GM23248 (cell line): ENCODE measurements at regions not wholly inside any gene's neighbourhood (a gene's known extent, or its start where the extent isn't known, plus 50 kb on each side); places are given as distances from the start of the nearest gene placed in this dataset.

Experiments
- DNase-seq: peaks from one replicate; pipeline ENCODE4 v3.0.0-alpha.2; 2015
- H2AFZ ChIP-seq: fragments of 200-600 bp; sonication (generic); 2 replicates; pipeline ENCODE4 v1.6.1; 2016; ENCODE audit warnings: antibody characterized with exemption
- H3F3A ChIP-seq: fragments of 200-600 bp; sonication (generic); 2 replicates; pipeline ENCODE4 v1.6.1; 2016; ENCODE audit warnings: mild to moderate bottlenecking, antibody characterized with exemption, mixed run types; ENCODE audit not compliant: insufficient read depth
- H3K27ac ChIP-seq: fragments of 200-600 bp; sonication (generic); 2 replicates; pipeline ENCODE4 v1.5.1; 2016; ENCODE audit warnings: mild to moderate bottlenecking
- H3K27me3 ChIP-seq: fragments of 200-600 bp; sonication (generic); replicated peaks from 2 replicates; pipeline ENCODE4 v1.6.1; 2016; ENCODE audit warnings: mild to moderate bottlenecking; ENCODE audit not compliant: insufficient read depth
- H3K36me3 ChIP-seq: fragments of 200-600 bp; sonication (generic); 2 replicates; pipeline ENCODE4 v1.6.1; 2016; ENCODE audit warnings: low read depth, mild to moderate bottlenecking
- H3K4me1 ChIP-seq: fragments of 200-600 bp; sonication (generic); 2 replicates; pipeline ENCODE4 v1.6.1; 2016; ENCODE audit warnings: mild to moderate bottlenecking; ENCODE audit not compliant: insufficient read depth
- H3K4me2 ChIP-seq: fragments of 200-600 bp; sonication (generic); one replicate; pipeline ENCODE4 v1.6.1; 2016; ENCODE audit warnings: mild to moderate bottlenecking; ENCODE audit not compliant: unreplicated experiment
- H3K4me3 ChIP-seq: fragments of 200-600 bp; sonication (generic); 2 replicates; pipeline ENCODE4 v1.5.1; 2016; ENCODE audit warnings: mild to moderate bottlenecking
- H3K79me2 ChIP-seq: fragments of 200-600 bp; sonication (generic); 2 replicates; pipeline ENCODE4 v1.6.1; 2016; ENCODE audit warnings: mild to moderate bottlenecking; ENCODE audit not compliant: insufficient read depth
- H3K9ac ChIP-seq: fragments of 200-600 bp; sonication (generic); 2 replicates; pipeline ENCODE4 v1.6.1; 2016; ENCODE audit warnings: mild to moderate bottlenecking
- H3K9me2 ChIP-seq: fragments of 200-600 bp; sonication (generic); 2 replicates; pipeline ENCODE4 v1.6.1; 2016; ENCODE audit warnings: mixed run types, mild to moderate bottlenecking, moderate library complexity; ENCODE audit not compliant: insufficient read depth
- H3K9me3 ChIP-seq: fragments of 200-600 bp; sonication (generic); one replicate; pipeline ENCODE4 v1.6.1; 2017; ENCODE audit warnings: low read depth
- H4K20me1 ChIP-seq: fragments of 200-600 bp; sonication (generic); 2 replicates; pipeline ENCODE4 v1.6.0; 2016; ENCODE audit not compliant: insufficient read depth
- EZH2 ChIP-seq: fragments of 200-600 bp; sonication (generic); IDR thresholded peaks from 2 replicates; pipeline ENCODE4 v1.6.1; 2018; ENCODE audit warnings: antibody characterized with exemption, mild to moderate bottlenecking; ENCODE audit not compliant: insufficient read depth, poor library complexity, severe bottlenecking
- EZH2phosphoT487 ChIP-seq: fragments of 200-600 bp; sonication (generic); IDR thresholded peaks from 2 replicates; pipeline ENCODE4 v1.6.1; 2018; ENCODE audit warnings: antibody characterized with exemption, moderate library complexity, mild to moderate bottlenecking, low read depth; ENCODE audit not compliant: insufficient read depth
- WGBS, 2 experiments: methylation state at CpG; one replicate each; pipeline ENCODE4 v1.1.6; 2015 to 2017; ENCODE audit warnings: low lambda C conversion rate in 2 of 2, low coverage in 1 of 2; ENCODE audit errors: missing lambda C conversion rate in 2 of 2; 5-methylcytosine and 5-hydroxymethylcytosine counted together
- in situ Hi-C: fragments of 300-500 bp; cut with MboI; formaldehyde crosslinking; loops from 2 replicates; pipeline ENCODE4 v1.15.0; 2020

DNA sequence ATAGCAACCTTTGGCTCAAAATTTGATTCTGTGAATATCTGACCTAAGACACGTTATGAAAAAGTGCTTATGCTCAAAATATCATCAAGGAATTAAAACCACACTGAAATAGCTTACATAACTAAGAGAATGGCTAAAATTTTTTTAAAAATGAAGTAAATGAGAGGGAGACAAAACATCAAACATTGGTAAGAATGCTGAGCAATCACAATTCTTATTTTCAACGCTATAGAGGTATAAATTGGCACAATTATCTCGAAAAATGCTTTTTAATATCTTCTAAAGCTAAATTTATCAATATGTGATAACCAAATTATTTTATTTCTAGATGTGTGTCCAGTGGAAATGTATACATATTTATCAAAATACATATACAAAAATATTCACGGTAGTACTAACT is 381.3 kb downstream of the ANXA1 start:
- no peak overlapping the region for H3K27ac ChIP-seq
- H3K4me1 ChIP-seq: no peaks in the 10 kb centered on the region
- no peaks in the 10 kb centered on the region for H3F3A ChIP-seq
- H3K27me3 ChIP-seq: no peaks in the 10 kb centered on the region
- in situ Hi-C loops: no loop called here
- H3K9me2 ChIP-seq: no peaks in the 10 kb centered on the region
- no peak for DNase-seq
- TF ChIP-seq EZH2 (no peak), EZH2phosphoT487 (no peak)
- H4K20me1 ChIP-seq: no peaks in the 10 kb centered on the region
- 9 to 11% methylated on average over 4 of the region's 4 CpGs for WGBS, 2 experiments
- no peak overlapping the region for H3K4me3 ChIP-seq
- no peak overlapping the region for H3K4me2 ChIP-seq
- H3K9ac ChIP-seq: no peak overlapping the region
- H2AFZ ChIP-seq: no peak overlapping the region
- no peaks in the 10 kb centered on the region for H3K9me3 ChIP-seq
- no peaks in the 10 kb centered on the region for H3K36me3 ChIP-seq
- H3K79me2 ChIP-seq: no peaks in the 10 kb centered on the region

DNA sequence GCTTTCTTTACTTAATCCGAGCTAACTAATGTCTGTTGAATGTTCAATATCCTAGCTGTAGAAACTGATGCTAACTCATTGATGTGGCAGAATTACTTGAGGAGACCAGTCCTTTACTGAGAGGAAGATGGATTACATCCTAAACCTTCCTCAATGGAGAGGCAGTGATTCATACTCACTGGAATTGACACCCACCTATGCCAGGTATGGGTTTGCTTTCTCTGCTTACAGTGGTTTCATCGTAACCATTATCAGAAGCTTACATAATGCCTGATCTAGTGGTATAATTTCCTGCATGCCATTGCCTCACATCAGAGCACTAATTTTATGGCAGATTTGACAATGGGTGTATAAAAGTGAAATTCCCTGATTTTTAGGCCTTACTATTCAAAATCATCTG is 384.7 kb downstream of the ANXA1 start:
- H3K4me2 ChIP-seq: no peak overlapping the region
- H3K27ac ChIP-seq: no peak overlapping the region
- no peak overlapping the region for H3K9ac ChIP-seq
- no peaks in the 10 kb centered on the region for H3K36me3 ChIP-seq
- H4K20me1 ChIP-seq: no peaks in the 10 kb centered on the region
- H3K27me3 ChIP-seq: no peaks in the 10 kb centered on the region
- no peak overlapping the region for H3K4me3 ChIP-seq
- H3K9me3 ChIP-seq: no peaks in the 10 kb centered on the region
- no peak overlapping the region for H2AFZ ChIP-seq
- in situ Hi-C loops: no loop called here
- H3K4me1 ChIP-seq: no peaks in the 10 kb centered on the region
- H3K9me2 ChIP-seq: no peaks in the 10 kb centered on the region
- no peaks in the 10 kb centered on the region for H3K79me2 ChIP-seq
- TF ChIP-seq EZH2phosphoT487 (no peak), EZH2 (no peak)
- no peak for DNase-seq
- WGBS, 2 experiments: 8 to 18% methylated on average over 2 of the region's 2 CpGs
- no peaks in the 10 kb centered on the region for H3F3A ChIP-seq

DNA sequence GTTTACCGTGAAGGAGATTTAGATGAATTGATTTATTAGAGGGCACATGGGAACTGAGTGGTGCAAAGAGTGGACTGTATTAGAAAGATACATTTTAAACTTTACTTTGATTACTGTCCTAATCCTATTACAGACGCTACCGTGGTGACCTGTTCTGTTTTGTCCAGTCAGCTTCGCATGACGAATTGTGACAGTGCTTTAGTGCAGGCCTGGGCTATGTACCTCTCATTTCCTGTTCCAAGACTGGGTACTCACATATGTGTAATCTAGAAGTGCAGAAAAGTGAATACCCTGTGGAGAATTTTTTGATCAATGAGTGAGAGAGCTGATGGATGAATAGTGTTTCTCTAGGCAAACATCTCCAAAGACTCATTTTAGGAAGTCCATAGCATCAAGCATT is 385.9 kb downstream of the ANXA1 start:
- Histone ChIP-seq H3K27me3 (no peaks in the 10 kb centered on the region), H3K9me2 (no peaks in the 10 kb centered on the region), H3K27ac (no peak overlapping the region), H4K20me1 (no peaks in the 10 kb centered on the region), H3K4me3 (no peak overlapping the region), H3K9me3 (no peaks in the 10 kb centered on the region), H3K4me2 (no peak overlapping the region), H2AFZ (no peak overlapping the region), H3K79me2 (no peaks in the 10 kb centered on the region), H3K36me3 (no peaks in the 10 kb centered on the region), H3K9ac (no peak overlapping the region), H3F3A (no peaks in the 10 kb centered on the region), H3K4me1 (no peaks in the 10 kb centered on the region)
- in situ Hi-C loops: no loop called here
- TF ChIP-seq EZH2 (no peak), EZH2phosphoT487 (no peak)
- WGBS, 2 experiments: 52 to 53% methylated on average over 5 of the region's 5 CpGs
- no peak for DNase-seq

DNA sequence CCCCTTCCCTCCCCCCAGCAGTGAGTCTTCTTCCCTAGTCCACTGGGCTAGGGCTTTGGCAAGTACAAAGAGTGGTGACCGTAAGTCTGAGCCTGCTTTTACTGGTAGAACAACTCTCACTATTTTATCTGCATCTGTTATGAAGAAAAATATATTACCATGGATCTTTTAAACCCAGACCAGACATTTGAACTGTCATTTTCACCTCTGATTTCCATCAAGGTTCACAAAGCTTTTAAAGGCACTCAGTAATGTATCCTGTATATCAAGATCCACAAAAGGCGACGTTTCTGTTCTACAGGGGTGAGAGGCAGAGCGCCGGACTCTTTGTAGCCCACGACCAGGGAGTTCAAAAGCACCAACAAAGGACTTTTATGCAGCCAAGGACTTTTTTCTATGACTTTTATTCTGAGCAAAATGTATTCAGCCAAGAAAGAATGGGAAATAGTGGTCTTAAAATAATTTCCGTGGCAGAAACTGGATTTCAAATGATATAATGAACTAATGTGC is 388.3 kb downstream of the ANXA1 start:
- WGBS, 2 experiments: 17 to 25% methylated on average over 7 of the region's 7 CpGs
- Histone ChIP-seq H3K36me3 (no peaks in the 10 kb centered on the region), H3K9me2 (no peaks in the 10 kb centered on the region), H3F3A (no peaks in the 10 kb centered on the region), H3K27ac (no peak overlapping the region), H3K4me3 (no peak overlapping the region), H3K9ac (no peak overlapping the region), H3K27me3 (no peaks in the 10 kb centered on the region), H3K79me2 (no peaks in the 10 kb centered on the region), H4K20me1 (no peaks in the 10 kb centered on the region), H2AFZ (no peak overlapping the region), H3K4me1 (no peaks in the 10 kb centered on the region), H3K9me3 (no peaks in the 10 kb centered on the region), H3K4me2 (no peak overlapping the region)
- DNase-seq: no peak
- TF ChIP-seq EZH2phosphoT487: no peak
- TF ChIP-seq EZH2: no peak
- in situ Hi-C loops: no loop called here

DNA sequence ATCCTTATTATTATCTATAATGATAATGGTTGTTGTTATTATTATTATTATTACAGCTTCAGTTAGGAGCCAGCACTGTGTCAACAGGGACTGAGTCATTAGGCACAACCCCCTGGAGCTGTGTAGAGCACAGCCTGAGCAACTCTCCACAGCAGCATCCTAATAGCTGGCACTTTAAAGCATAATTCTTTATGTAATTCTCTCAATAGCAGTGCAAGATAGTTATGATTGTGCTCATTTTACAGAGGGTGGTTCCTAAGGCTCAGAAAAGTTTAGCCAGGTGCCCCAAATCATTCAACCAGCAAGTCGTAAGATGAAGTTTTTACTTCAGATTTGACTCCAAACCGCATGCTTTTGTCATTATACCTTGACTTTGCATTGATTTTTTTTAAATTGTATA is 390.3 kb downstream of the ANXA1 start:
- 5 to 6% methylated on average over 2 of the region's 2 CpGs for WGBS, 2 experiments
- no peaks in the 10 kb centered on the region for H3K79me2 ChIP-seq

More for the DNA sequence above, 390.3 kb downstream of the ANXA1 start:
- Histone ChIP-seq H3K36me3 (no peaks in the 10 kb centered on the region), H3K27me3 (no peaks in the 10 kb centered on the region), H3K9ac (no peak overlapping the region), H3K4me3 (no peak overlapping the region), H2AFZ (no peak overlapping the region), H4K20me1 (no peaks in the 10 kb centered on the region), H3K9me3 (no peaks in the 10 kb centered on the region), H3F3A (no peaks in the 10 kb centered on the region), H3K4me2 (no peak overlapping the region), H3K27ac (no peak overlapping the region), H3K4me1 (no peaks in the 10 kb centered on the region), H3K9me2 (no peaks in the 10 kb centered on the region)
- TF ChIP-seq EZH2: no peak
- no peak for TF ChIP-seq EZH2phosphoT487
- no peak for DNase-seq
- in situ Hi-C loops: no loop called here
